ENCODE measurements at regions not wholly inside any gene's neighbourhood (a gene's known extent, or its start where the extent isn't known, plus 50 kb on each side); places are given as distances from the start of the nearest gene placed in this dataset.

DNA sequence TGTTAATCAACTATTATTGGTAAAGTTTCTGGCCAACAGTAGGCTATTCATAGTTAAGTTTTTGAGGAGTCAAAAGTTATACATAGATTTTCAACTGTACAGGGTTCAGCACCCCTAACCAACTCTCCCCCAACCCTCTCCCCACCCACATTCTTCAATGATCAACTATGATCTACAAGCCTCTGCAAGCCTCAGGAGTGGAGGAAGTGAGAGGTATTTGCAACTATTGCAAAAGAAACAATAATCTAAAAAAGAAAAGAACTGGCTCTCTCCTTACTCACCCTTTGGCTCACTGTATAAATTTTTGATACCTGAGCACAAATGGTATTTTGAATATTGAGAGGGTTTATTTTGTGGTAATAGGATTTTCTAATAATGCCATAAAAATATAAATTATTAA, 179.8 kb downstream of the IPMK start:
- H3K27ac Mint-ChIP-seq, result no peak overlapping the region
- CTCF ChIA-PET, result no interaction called here

DNA sequence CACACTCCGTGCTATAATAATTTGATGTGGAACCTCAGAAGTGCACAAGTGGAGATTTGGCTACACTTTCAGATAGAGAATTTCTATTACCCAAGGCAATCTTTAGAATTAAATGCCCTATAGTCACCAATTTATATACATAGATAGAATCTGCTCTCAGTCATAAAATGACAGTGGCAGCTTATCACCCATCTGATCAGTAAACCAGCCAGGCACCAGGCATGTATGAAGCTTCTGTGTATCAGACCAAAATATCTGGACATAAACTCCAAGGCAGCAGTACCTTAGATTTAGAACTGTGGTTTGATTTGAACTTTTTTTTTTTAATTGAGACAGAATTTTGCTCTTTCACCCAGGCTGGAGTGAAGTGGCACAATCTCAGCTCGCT, 180.9 kb downstream of the IPMK start:
- Mint-ChIP-seq H3K4me3 (no peak overlapping the region), H3K27ac (no peak overlapping the region), H3K27me3 (peaks cover 4% of the 10 kb centered on the region), H3K4me1 (no peaks in the 10 kb centered on the region), H3K36me3 (ENCODE audit: low read depth) (no peaks in the 10 kb centered on the region), H3K9me3 (no peaks in the 10 kb centered on the region)
- DNase-seq, result no peak
- ChIA-PET POLR2A (no interaction called here), CTCF (no interaction called here)

More for the DNA sequence above, 179.8 kb downstream of the IPMK start:
- Mint-ChIP-seq H3K36me3 (ENCODE audit: low read depth) (no peaks in the 10 kb centered on the region), H3K4me3 (no peak overlapping the region), H3K27me3 (peaks cover 4% of the 10 kb centered on the region), H3K9me3 (no peaks in the 10 kb centered on the region), H3K4me1 (no peaks in the 10 kb centered on the region)
- no peak for DNase-seq
- POLR2A ChIA-PET, result no interaction called here

DNA sequence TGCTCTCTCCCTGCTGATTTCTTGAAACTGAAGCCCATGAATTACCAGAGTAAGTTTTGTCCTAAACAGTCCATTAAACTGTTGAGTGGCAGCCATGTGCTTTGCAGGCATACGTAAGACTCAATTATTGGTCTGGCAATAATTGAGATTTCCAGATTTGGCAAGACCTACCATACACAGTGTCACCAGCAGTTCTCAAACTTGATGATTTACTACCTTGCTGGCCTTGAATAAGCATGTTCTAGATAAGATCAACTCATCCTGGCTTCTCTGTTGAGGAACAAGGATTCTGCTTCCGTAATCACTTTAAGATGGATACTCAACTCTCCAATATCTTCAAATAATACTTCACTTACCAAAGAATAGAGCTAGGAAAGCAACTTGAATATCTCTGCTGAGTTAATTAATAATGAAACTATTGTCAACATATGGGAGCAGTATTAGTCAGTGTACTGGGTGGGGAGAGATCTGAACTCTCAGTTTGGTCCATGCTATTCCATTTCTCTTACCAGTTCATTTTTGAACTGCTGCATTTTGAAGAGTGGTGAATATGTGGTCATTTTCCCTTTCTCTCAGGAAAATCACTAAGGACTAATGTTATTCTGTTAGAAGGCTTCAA, 181.4 kb downstream of the IPMK start:
- Mint-ChIP-seq H3K27me3 (peaks cover 4% of the 10 kb centered on the region), H3K9me3 (no peaks in the 10 kb centered on the region), H3K36me3 (ENCODE audit: low read depth) (no peaks in the 10 kb centered on the region), H3K4me1 (no peaks in the 10 kb centered on the region), H3K27ac (no peak overlapping the region), H3K4me3 (no peak overlapping the region)
- DNase-seq, result no peak
- ChIA-PET POLR2A (no interaction called here), CTCF (no interaction called here)

DNA sequence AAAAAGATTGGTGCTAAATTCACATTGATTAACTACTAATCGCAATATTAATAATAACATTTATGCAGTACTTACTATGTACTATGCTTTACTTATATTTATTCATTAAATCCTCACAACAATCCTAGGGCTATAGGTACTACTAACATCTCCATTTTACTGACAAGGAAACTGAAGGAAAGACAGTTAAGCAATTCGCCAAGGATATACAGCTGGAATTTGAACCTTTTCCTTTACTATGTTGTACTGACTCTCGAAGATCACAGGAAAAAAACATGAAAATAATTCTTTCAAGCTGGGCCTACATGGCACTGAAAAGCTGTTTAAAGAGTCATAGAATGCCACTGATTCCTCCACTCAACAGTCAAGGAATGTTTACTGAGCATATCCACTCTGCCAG, 185.4 kb downstream of the IPMK start:
- Mint-ChIP-seq H3K27me3 (no peaks in the 10 kb centered on the region), H3K36me3 (ENCODE audit: low read depth) (no peaks in the 10 kb centered on the region), H3K27ac (no peak overlapping the region), H3K9me3 (no peaks in the 10 kb centered on the region), H3K4me3 (no peak overlapping the region), H3K4me1 (no peaks in the 10 kb centered on the region)
- DNase-seq, result no peak
- CTCF ChIA-PET, result interaction anchor here (0.7 kb wide), 1 partner anchor 551 kb away, joined by 3 read pairs; no protein-coding TSS in a partner anchor
- POLR2A ChIA-PET, result no interaction called here

DNA sequence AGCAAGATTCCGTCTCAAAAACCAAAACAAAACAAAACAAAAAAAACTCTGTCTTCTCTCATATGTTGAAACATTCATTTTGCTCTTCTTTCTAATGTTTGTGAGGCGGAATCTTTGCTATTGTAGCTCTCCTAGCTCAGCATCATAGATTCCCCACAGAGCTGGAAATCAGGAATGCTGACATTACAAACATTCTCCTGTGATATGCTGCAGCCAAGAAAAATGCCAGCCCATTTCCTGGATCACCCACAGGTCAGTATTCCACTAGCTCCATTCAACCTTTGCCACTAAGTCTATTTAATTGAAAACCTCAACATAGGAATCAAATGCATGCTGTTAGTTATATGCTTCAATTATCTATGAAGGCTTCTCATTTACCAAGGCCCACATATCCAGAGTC, 186.3 kb downstream of the IPMK start:
- H3K36me3 Mint-ChIP-seq (ENCODE audit: low read depth), result no peaks in the 10 kb centered on the region
- ChIA-PET CTCF (interaction anchor here (0.7 kb wide), 1 partner anchor 551 kb away, joined by 3 read pairs; no protein-coding TSS in a partner anchor), POLR2A (no interaction called here)
- no peaks in the 10 kb centered on the region for H3K4me1 Mint-ChIP-seq
- H3K27me3 Mint-ChIP-seq, result no peaks in the 10 kb centered on the region
- no peak overlapping the region for H3K4me3 Mint-ChIP-seq
- no peak for DNase-seq
- no peak overlapping the region for H3K27ac Mint-ChIP-seq
- H3K9me3 Mint-ChIP-seq, result no peaks in the 10 kb centered on the region

DNA sequence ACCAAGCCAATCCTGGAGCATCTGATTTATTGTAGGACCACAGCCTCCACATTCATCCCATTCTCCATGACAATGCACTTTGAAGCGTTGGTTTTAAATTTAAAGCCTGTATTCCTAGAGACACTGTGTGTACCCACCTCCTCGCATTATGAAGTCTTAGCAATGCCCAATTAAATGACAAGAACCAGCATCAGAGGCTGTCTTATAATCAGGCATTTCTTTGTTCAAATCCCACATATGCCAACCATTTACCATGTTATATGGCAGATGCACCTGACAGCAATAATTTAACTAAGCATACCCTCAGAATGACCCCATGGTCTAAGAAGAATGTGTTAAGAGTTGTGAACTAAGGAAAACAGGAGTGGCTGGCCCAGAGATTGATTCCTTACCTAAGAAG, 188.2 kb downstream of the IPMK start:
- POLR2A ChIA-PET, result no interaction called here
- H3K27ac Mint-ChIP-seq, result no peak overlapping the region

DNA sequence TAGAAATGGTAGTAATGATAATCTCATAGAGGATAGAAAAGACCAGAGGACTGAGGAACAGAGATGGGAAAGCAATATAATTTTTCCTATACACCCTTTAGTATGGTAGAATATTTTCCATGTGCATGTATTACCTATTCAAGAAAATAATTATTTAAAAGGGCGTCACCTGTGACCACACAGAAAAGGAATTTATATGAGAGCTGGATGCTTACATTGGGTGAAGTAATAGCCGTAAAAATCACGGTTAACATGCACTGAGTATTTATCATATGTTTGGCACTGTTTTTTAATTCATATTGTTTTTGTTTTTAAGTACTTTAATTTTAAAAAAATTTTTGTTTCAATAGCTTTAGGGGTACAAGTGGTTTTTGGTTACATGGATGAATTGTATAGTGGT, 195.1 kb downstream of the IPMK start:
- ChIA-PET CTCF (no interaction called here), POLR2A (no interaction called here)
- H3K4me1 Mint-ChIP-seq, result no peaks in the 10 kb centered on the region
- peaks cover 6% of the 10 kb centered on the region for H3K27me3 Mint-ChIP-seq
- H3K27ac Mint-ChIP-seq, result no peak overlapping the region
- H3K36me3 Mint-ChIP-seq (ENCODE audit: low read depth), result no peaks in the 10 kb centered on the region
- H3K4me3 Mint-ChIP-seq, result no peak overlapping the region
- no peak for DNase-seq
- H3K9me3 Mint-ChIP-seq, result no peaks in the 10 kb centered on the region

More for the DNA sequence above, 188.2 kb downstream of the IPMK start:
- Mint-ChIP-seq H3K9me3 (no peaks in the 10 kb centered on the region), H3K4me3 (no peak overlapping the region), H3K27me3 (no peaks in the 10 kb centered on the region), H3K36me3 (ENCODE audit: low read depth) (no peaks in the 10 kb centered on the region), H3K4me1 (no peaks in the 10 kb centered on the region)
- CTCF ChIA-PET, result no interaction called here
- DNase-seq, result no peak

DNA sequence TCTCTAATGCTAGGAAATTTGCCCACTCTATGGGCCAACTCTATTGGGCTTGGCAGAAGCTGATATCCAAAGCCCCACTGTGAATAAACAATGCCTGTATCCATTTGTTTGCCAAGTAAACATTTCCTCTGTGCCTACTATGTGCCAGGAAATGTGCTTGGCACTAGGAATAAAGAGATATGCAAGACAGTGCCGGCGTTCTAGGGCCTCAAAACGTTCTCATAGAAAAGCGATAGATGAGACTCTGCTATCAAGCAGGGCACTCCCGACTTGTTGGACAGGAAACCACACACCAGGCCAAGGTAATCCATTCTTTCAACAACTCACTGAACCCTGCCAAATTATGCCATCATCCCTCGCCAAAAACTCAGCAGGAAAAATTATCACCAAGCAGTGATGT, 196.7 kb downstream of the IPMK start:
- Mint-ChIP-seq H3K27ac (no peak overlapping the region), H3K9me3 (no peaks in the 10 kb centered on the region)
- POLR2A ChIA-PET, result no interaction called here

DNA sequence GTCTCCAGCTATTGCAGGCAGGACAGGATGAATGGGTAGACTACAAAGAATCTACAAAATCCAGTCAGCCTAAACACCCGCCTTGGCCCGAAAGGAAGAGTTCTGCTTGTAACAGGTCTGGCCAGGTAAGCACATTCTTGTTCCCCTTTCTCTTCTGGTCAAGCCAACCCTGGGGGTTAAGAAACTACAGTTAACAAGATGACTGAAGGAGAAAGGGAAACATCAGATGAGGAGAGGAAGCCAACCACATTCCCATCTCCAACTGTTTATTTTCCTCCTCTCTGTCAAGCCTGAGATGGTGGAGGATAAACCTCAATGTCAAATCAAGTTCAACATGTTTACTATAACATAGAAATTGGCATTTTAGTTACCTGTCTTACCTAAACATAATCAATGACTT, 198.9 kb downstream of the IPMK start:
- H3K36me3 Mint-ChIP-seq (ENCODE audit: low read depth), result no peaks in the 10 kb centered on the region
- no peak for DNase-seq
- POLR2A ChIA-PET, result no interaction called here
- H3K9me3 Mint-ChIP-seq, result no peaks in the 10 kb centered on the region
- H3K27ac Mint-ChIP-seq, result no peak overlapping the region
- CTCF ChIA-PET, result no interaction called here
- H3K27me3 Mint-ChIP-seq, result peaks cover 6% of the 10 kb centered on the region
- H3K4me3 Mint-ChIP-seq, result no peak overlapping the region
- H3K4me1 Mint-ChIP-seq, result no peaks in the 10 kb centered on the region

More for the DNA sequence above, 196.7 kb downstream of the IPMK start:
- peaks cover 6% of the 10 kb centered on the region for H3K27me3 Mint-ChIP-seq
- no peaks in the 10 kb centered on the region for H3K4me1 Mint-ChIP-seq
- no peaks in the 10 kb centered on the region for H3K36me3 Mint-ChIP-seq (ENCODE audit: low read depth)
- DNase-seq, result no peak
- CTCF ChIA-PET, result no interaction called here
- no peak overlapping the region for H3K4me3 Mint-ChIP-seq

DNA sequence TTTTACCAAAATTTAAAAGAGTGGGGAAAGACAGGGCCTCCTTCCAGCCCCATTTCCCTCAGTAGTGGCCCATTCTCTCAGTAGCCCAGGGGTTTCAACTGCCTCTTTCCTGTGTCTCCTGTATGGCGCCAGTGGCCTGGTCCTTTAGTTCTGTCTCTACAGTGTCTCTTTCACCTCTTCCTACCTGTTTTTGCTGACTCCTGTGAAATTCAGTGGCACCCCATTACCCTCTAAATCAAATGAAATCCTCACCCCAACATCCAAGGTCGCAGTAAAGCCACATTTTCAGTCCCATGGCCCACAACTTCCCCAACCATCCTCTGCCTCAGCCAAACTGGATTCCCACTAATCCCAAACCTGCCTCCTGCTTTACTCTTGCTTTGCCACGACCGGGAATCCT, 200.7 kb downstream of the IPMK start:
- DNase-seq, result no peak
- Mint-ChIP-seq H3K4me1 (no peaks in the 10 kb centered on the region), H3K27me3 (peaks cover 6% of the 10 kb centered on the region), H3K36me3 (ENCODE audit: low read depth) (no peaks in the 10 kb centered on the region), H3K4me3 (no peak overlapping the region), H3K9me3 (no peaks in the 10 kb centered on the region), H3K27ac (no peak overlapping the region)
- POLR2A ChIA-PET, result no interaction called here
- CTCF ChIA-PET, result no interaction called here

DNA sequence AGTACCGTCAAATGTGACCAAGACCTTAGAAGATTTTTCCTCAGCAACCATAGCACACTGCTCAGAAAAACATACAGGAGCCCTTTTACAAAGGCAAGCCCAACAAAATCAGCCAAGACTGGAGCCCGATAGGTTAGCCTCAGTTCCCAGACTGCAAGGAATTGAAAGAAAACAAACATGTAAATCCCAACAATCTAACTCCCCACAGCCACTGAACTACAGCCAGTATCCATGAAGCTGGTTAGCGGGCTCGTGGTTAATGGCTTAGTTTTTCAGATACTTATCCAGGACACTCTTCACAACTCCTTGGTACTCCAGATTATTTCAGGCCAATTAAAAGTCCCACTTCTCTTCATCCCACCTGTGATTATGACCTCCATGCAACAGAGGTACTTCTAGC, 201.6 kb downstream of the IPMK start:
- ChIA-PET CTCF (interaction anchor here (1.4 kb wide), 1 partner anchor 105 kb away, joined by 3 read pairs; no protein-coding TSS in a partner anchor), POLR2A (no interaction called here)
- peaks cover 6% of the 10 kb centered on the region for H3K27me3 Mint-ChIP-seq
- H3K36me3 Mint-ChIP-seq (ENCODE audit: low read depth), result no peaks in the 10 kb centered on the region
- H3K9me3 Mint-ChIP-seq, result no peaks in the 10 kb centered on the region
- H3K4me1 Mint-ChIP-seq, result no peaks in the 10 kb centered on the region
- H3K4me3 Mint-ChIP-seq, result no peak overlapping the region
- no peak overlapping the region for H3K27ac Mint-ChIP-seq
- DNase-seq, result no peak

DNA sequence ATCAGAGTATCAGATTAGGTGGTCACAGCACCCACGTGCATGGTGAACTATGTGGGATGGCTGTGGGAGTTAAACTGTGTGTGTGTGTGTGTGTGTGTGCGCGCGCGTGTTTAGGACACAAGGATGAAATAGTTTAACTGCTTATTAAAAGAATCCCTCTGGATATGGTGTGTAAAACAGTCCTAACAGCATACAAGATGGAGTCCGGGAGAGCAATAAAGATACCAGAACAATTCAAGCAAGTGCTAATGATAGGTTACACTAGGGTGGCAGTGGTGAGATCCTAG, 202.2 kb downstream of the IPMK start:
- H3K36me3 Mint-ChIP-seq (ENCODE audit: low read depth), result no peaks in the 10 kb centered on the region

DNA sequence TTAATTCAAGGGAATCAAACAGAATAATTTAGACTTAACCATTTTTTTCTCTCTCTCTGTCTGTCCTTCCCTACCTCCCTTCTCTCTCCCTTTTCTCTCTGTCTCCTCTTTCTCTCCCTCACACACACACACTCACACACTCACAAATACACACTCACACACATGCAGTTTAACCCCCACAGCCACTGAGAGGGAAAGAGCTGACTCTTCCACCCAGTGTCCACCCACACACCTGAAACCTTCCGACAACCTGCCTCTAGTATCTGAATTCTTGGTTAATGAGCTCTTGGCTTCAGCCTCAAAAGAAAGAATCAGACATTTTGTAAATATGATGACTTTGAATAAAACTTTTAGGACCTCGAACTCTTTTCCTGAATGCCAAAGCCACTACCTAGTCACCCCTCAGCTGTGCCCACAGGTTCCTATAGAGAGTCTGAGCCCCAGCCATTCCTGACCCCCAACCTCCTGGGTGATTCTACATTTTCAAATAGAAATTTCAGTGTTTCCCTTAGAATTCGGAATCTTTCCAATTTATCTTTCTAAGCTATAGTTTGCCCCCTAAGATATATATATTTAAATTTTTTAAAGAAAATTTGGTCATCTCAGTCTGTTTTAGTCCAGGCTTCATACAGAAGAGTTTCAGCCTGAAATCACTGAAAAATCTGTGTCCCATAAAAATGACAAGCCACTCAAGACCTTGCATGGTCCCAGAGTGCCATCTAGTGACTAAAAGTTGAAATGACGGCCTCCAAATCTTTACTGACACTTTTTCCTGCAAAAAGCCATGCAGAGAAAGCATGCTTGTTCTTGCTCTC, 202.8 kb downstream of the IPMK start:
- DNase-seq, result no peak
- Mint-ChIP-seq H3K27me3 (peaks cover 6% of the 10 kb centered on the region), H3K4me1 (no peaks in the 10 kb centered on the region), H3K36me3 (ENCODE audit: low read depth) (no peaks in the 10 kb centered on the region), H3K9me3 (no peaks in the 10 kb centered on the region), H3K27ac (no peak overlapping the region), H3K4me3 (no peak overlapping the region)
- ChIA-PET POLR2A (no interaction called here), CTCF (interaction anchor here (0.5 to 1.4 kb wide), 3 partner anchors 104 to 1779 kb away, joined by 3 to 4 read pairs (median 3); no protein-coding TSS in a partner anchor)

More for the DNA sequence above, 202.2 kb downstream of the IPMK start:
- no peak overlapping the region for H3K27ac Mint-ChIP-seq
- no peaks in the 10 kb centered on the region for H3K4me1 Mint-ChIP-seq
- DNase-seq, result no peak
- CTCF ChIA-PET, result interaction anchor here (0.5 to 1.4 kb wide), 3 partner anchors 105 to 1779 kb away, joined by 3 to 4 read pairs (median 3); no protein-coding TSS in a partner anchor
- no peak overlapping the region for H3K4me3 Mint-ChIP-seq
- no peaks in the 10 kb centered on the region for H3K9me3 Mint-ChIP-seq
- peaks cover 6% of the 10 kb centered on the region for H3K27me3 Mint-ChIP-seq
- POLR2A ChIA-PET, result no interaction called here

DNA sequence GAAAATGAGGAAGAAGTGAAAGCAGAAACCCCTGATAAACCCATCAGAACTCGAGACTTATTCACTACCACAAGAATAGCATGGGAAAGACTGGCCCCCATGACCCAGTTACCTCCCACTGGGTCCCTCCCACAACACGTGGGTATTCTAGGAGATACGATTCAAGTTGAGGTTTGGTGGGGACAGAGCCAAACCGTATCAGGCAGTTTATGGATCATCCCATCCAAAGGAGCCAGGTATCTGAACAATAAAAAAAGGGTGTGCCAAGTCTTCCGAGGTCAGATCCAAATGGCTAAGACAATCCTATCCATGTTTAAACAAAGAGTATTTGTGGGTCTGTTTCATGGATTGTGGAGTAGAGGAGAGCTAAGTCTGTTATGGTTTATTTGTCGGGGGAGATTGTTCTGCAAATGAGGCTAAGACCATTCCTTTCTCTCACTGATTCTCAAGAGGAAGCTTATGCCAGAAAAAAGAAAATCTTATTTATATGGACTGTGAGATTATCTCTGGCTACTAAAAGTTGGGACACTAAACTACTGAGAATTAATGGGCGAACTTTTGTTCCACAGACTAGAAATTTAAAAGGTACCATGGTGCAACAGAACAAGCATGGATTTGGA, 203.7 kb downstream of the IPMK start:
- H3K36me3 Mint-ChIP-seq (ENCODE audit: low read depth), result no peaks in the 10 kb centered on the region
- H3K4me1 Mint-ChIP-seq, result no peaks in the 10 kb centered on the region
- peaks cover 7% of the 10 kb centered on the region for H3K27me3 Mint-ChIP-seq
- DNase-seq, result no peak
- ChIA-PET CTCF (no interaction called here), POLR2A (no interaction called here)
- H3K9me3 Mint-ChIP-seq, result no peaks in the 10 kb centered on the region
- no peak overlapping the region for H3K4me3 Mint-ChIP-seq
- H3K27ac Mint-ChIP-seq, result no peak overlapping the region
